UCSD-AML1 (cell line): ENCODE measurements at regions not wholly inside any gene's neighbourhood (a gene's known extent, or its start where the extent isn't known, plus 50 kb on each side); places are given as distances from the start of the nearest gene placed in this dataset.
"Not testable (repeated sequence)": the region's sequence is repeated elsewhere in the genome, so short reads cannot be mapped to it uniquely, and the experiment has no call there.

ENCODE experiments used
- DNase-seq: peaks from one replicate; lab custom pipeline; 2025; ENCODE audit not compliant: unreplicated experiment; lab: John Stamatoyannopoulos, UW

- not testable (repeated sequence) for DNase-seq
Observed at GRCh38 chr9:39463696-39464095, 108.2 kb downstream of the SPATA31A1 start.

GRCh38 chr9:39464122-39464777 is 108.8 kb downstream of the SPATA31A1 start:
- peak; percentile 58 for DNase-seq

- DNase-seq, result not testable (repeated sequence)
Observed at GRCh38 chr9:39474499-39474898, 119.0 kb downstream of the SPATA31A1 start.

GRCh38 chr9:39483073-39483472 is 127.6 kb downstream of the SPATA31A1 start:
- DNase-seq, result not testable (repeated sequence)

- DNase-seq, result not testable (repeated sequence)
Observed at GRCh38 chr9:39483880-39484279, 128.4 kb downstream of the SPATA31A1 start.

GRCh38 chr9:39484292-39484691 is 128.8 kb downstream of the SPATA31A1 start:
- DNase-seq, result not testable (repeated sequence)

GRCh38 chr9:39487477-39487876 is 132.0 kb downstream of the SPATA31A1 start:
- DNase-seq, result not testable (repeated sequence)

GRCh38 chr9:39496248-39496647 is 140.8 kb downstream of the SPATA31A1 start:
- not testable (repeated sequence) for DNase-seq

- not testable (repeated sequence) for DNase-seq
Observed at GRCh38 chr9:39503178-39503577, 147.7 kb downstream of the SPATA31A1 start.

GRCh38 chr9:39527387-39528029 is 172.0 kb downstream of the SPATA31A1 start:
- DNase-seq, result not testable (repeated sequence)

GRCh38 chr9:39532597-39532996 is 177.1 kb downstream of the SPATA31A1 start:
- not testable (repeated sequence) for DNase-seq

- DNase-seq, result not testable (repeated sequence)
Observed at GRCh38 chr9:39533001-39533762, 177.7 kb downstream of the SPATA31A1 start.

GRCh38 chr9:39533763-39534548 is 178.5 kb downstream of the SPATA31A1 start:
- not testable (repeated sequence) for DNase-seq

- not testable (repeated sequence) for DNase-seq
Observed at GRCh38 chr9:39534897-39535296, 179.4 kb downstream of the SPATA31A1 start.

GRCh38 chr9:39542157-39542556 is 186.7 kb downstream of the SPATA31A1 start:
- not testable (repeated sequence) for DNase-seq

- DNase-seq, result not testable (repeated sequence)
Observed at GRCh38 chr9:39545079-39545478, 189.6 kb downstream of the SPATA31A1 start.

- DNase-seq, result not testable (repeated sequence)
Observed at GRCh38 chr9:39550573-39550972, 195.1 kb downstream of the SPATA31A1 start.

GRCh38 chr9:39551544-39551943 is 196.1 kb downstream of the SPATA31A1 start:
- DNase-seq, result not testable (repeated sequence)

GRCh38 chr9:39552242-39552881 is 196.9 kb downstream of the SPATA31A1 start:
- not testable (repeated sequence) for DNase-seq

- DNase-seq, result not testable (repeated sequence)
Observed at GRCh38 chr9:39554352-39554751, 198.9 kb downstream of the SPATA31A1 start.
